ENCODE measurements at regions not wholly inside any gene's neighbourhood (a gene's known extent, or its start where the extent isn't known, plus 50 kb on each side); places are given as distances from the start of the nearest gene placed in this dataset.

- no peak overlapping the region for H3K4me3 ChIP-seq
- no peaks in the 10 kb centered on the region for H3K9me3 ChIP-seq
- no peaks in the 10 kb centered on the region for H3K4me1 ChIP-seq
- no peak overlapping the region for H3K27ac ChIP-seq
- 93% methylated on average over 1 of the region's 1 CpG for WGBS, 2 donors
- intact Hi-C loops (cut with DNase I) = no loop called here
- DNase-seq (no peak), ATAC-seq (no peak)
- TF ChIP-seq, protein P1, sequence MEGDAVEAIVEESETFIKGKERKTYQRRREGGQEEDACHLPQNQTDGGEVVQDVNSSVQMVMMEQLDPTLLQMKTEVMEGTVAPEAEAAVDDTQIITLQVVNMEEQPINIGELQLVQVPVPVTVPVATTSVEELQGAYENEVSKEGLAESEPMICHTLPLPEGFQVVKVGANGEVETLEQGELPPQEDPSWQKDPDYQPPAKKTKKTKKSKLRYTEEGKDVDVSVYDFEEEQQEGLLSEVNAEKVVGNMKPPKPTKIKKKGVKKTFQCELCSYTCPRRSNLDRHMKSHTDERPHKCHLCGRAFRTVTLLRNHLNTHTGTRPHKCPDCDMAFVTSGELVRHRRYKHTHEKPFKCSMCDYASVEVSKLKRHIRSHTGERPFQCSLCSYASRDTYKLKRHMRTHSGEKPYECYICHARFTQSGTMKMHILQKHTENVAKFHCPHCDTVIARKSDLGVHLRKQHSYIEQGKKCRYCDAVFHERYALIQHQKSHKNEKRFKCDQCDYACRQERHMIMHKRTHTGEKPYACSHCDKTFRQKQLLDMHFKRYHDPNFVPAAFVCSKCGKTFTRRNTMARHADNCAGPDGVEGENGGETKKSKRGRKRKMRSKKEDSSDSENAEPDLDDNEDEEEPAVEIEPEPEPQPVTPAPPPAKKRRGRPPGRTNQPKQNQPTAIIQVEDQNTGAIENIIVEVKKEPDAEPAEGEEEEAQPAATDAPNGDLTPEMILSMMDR (IDR thresholded peaks at IDR 0.05) = no peak
- no peak for TF ChIP-seq POLR2A (IDR thresholded peaks at IDR 0.05)
- H3K36me3 ChIP-seq (replicated peaks in 1 of 2; ENCODE audit: insufficient read depth in 1 of 2, low read depth in 2 of 2) = no peaks in the 10 kb centered on the region
- H3K27me3 ChIP-seq = no peaks in the 10 kb centered on the region
Observed at GRCh38 chr13:106077017-106077416, 458.4 kb downstream of the EFNB2 start.

GRCh38 chr13:106072014-106072413 is 463.4 kb downstream of the EFNB2 start:
- DNase-seq (no peak), ATAC-seq (no peak)
- no peaks in the 10 kb centered on the region for H3K9me3 ChIP-seq
- no peaks in the 10 kb centered on the region for H3K36me3 ChIP-seq (replicated peaks in 1 of 2; ENCODE audit: insufficient read depth in 1 of 2, low read depth in 2 of 2)
- no peak overlapping the region for H3K4me3 ChIP-seq
- intact Hi-C loops (cut with DNase I) = no loop called here
- H3K27ac ChIP-seq = no peak overlapping the region
- TF ChIP-seq, protein P1 (IDR thresholded peaks at IDR 0.05) = no peak
- TF ChIP-seq POLR2A (IDR thresholded peaks at IDR 0.05) = no peak
- no peaks in the 10 kb centered on the region for H3K27me3 ChIP-seq
- H3K4me1 ChIP-seq = no peaks in the 10 kb centered on the region
- 89 to 97% methylated on average over 1 of the region's 1 CpG for WGBS, 2 donors

- no peak for ATAC-seq
- H3K27me3 ChIP-seq = no peaks in the 10 kb centered on the region
- no peaks in the 10 kb centered on the region for H3K9me3 ChIP-seq
- H3K36me3 ChIP-seq (replicated peaks in 1 of 2; ENCODE audit: insufficient read depth in 1 of 2, low read depth in 2 of 2) = no peaks in the 10 kb centered on the region
- TF ChIP-seq, protein P1 (IDR thresholded peaks at IDR 0.05) = no peak
- TF ChIP-seq POLR2A (IDR thresholded peaks at IDR 0.05) = no peak
- DNase-seq = no peak
- 68 to 73% methylated on average over 8 of the region's 8 CpGs for WGBS, 2 donors
- H3K4me3 ChIP-seq = no peak overlapping the region
- intact Hi-C loops (cut with DNase I) = no loop called here
- no peaks in the 10 kb centered on the region for H3K4me1 ChIP-seq
- H3K27ac ChIP-seq = no peak overlapping the region
Observed at GRCh38 chr13:106063591-106064313, 471.7 kb downstream of the EFNB2 start.

- 63 to 71% methylated on average over 11 of the region's 11 CpGs for WGBS, 2 donors
- no peak for TF ChIP-seq POLR2A (IDR thresholded peaks at IDR 0.05)
- TF ChIP-seq, protein P1 (IDR thresholded peaks at IDR 0.05) = no peak
- no peaks in the 10 kb centered on the region for H3K9me3 ChIP-seq
- H3K36me3 ChIP-seq (replicated peaks in 1 of 2; ENCODE audit: insufficient read depth in 1 of 2, low read depth in 2 of 2) = no peaks in the 10 kb centered on the region
- DNase-seq (no peak), ATAC-seq (no peak)
- intact Hi-C loops (cut with DNase I) = no loop called here
- H3K27ac ChIP-seq = no peak overlapping the region
- H3K4me1 ChIP-seq = no peaks in the 10 kb centered on the region
- no peaks in the 10 kb centered on the region for H3K27me3 ChIP-seq
- no peak overlapping the region for H3K4me3 ChIP-seq
Observed at GRCh38 chr13:106061781-106062180, 473.7 kb downstream of the EFNB2 start.

GRCh38 chr13:106056851-106057250 is 478.6 kb downstream of the EFNB2 start:
- no peaks in the 10 kb centered on the region for H3K4me1 ChIP-seq
- H3K27me3 ChIP-seq = no peaks in the 10 kb centered on the region
- 63 to 65% methylated on average over 2 of the region's 2 CpGs for WGBS, 2 donors
- intact Hi-C loops (cut with DNase I) = no loop called here
- H3K4me3 ChIP-seq = no peak overlapping the region
- no peaks in the 10 kb centered on the region for H3K9me3 ChIP-seq
- TF ChIP-seq, protein P1 (IDR thresholded peaks at IDR 0.05) = no peak
- TF ChIP-seq POLR2A (IDR thresholded peaks at IDR 0.05) = no peak
- H3K36me3 ChIP-seq (replicated peaks in 1 of 2; ENCODE audit: insufficient read depth in 1 of 2, low read depth in 2 of 2) = no peaks in the 10 kb centered on the region
- no peak overlapping the region for H3K27ac ChIP-seq
- no peak for DNase-seq
- no peak for ATAC-seq
